Endothelial cell (in vitro differentiated cells): ENCODE measurements at regions not wholly inside any gene's neighbourhood (a gene's known extent, or its start where the extent isn't known, plus 50 kb on each side); places are given as distances from the start of the nearest gene placed in this dataset.

Source experiments
- DNase-seq: peaks from one replicate; pipeline ENCODE4 v3.0.0; 2021; ENCODE audit warnings: low spot score
- H3K27ac Mint-ChIP-seq: one replicate; pipeline ENCODE4 v1.8.0; 2021; ENCODE audit warnings: mixed read lengths, inconsistent platforms; ENCODE audit not compliant: unreplicated experiment
- H3K27me3 Mint-ChIP-seq: one replicate; pipeline ENCODE4 v1.8.0; 2021; ENCODE audit warnings: mild to moderate bottlenecking, moderate library complexity, mixed read lengths, inconsistent platforms; ENCODE audit not compliant: unreplicated experiment
- H3K36me3 Mint-ChIP-seq: one replicate; pipeline ENCODE4 v1.8.0; 2021; ENCODE audit warnings: mild to moderate bottlenecking, low read depth, mixed read lengths, inconsistent platforms; ENCODE audit not compliant: unreplicated experiment
- H3K4me1 Mint-ChIP-seq: one replicate; pipeline ENCODE4 v1.8.0; 2021; ENCODE audit warnings: mild to moderate bottlenecking, mixed read lengths, inconsistent platforms; ENCODE audit not compliant: unreplicated experiment
- H3K4me3 Mint-ChIP-seq: one replicate; pipeline ENCODE4 v1.8.0; 2021; ENCODE audit warnings: mild to moderate bottlenecking, mixed read lengths, inconsistent platforms; ENCODE audit not compliant: unreplicated experiment
- H3K9me3 Mint-ChIP-seq: one replicate; pipeline ENCODE4 v1.8.0; 2021; ENCODE audit warnings: mixed read lengths, inconsistent platforms; ENCODE audit not compliant: unreplicated experiment
- CTCF ChIP-seq: fragments of 200-600 bp; sonication (generic); IDR thresholded peaks from one replicate; pipeline ENCODE4 v1.5.0; 2021; ENCODE audit warnings: antibody characterized with exemption; ENCODE audit not compliant: unreplicated experiment

- Mint-ChIP-seq H3K9me3 (no peaks in the 10 kb centered on the region), H3K27ac (no peak overlapping the region), H3K4me3 (no peak overlapping the region), H3K36me3 (no peaks in the 10 kb centered on the region), H3K4me1 (no peaks in the 10 kb centered on the region), H3K27me3 (no peaks in the 10 kb centered on the region)
- DNase-seq = no peak
- no peak for TF ChIP-seq CTCF
Observed at GRCh38 chr14:27916326-27916725, 850.3 kb upstream of the FOXG1 start.

- no peak for DNase-seq
- H3K27me3 Mint-ChIP-seq = no peaks in the 10 kb centered on the region
- H3K36me3 Mint-ChIP-seq = no peaks in the 10 kb centered on the region
- no peaks in the 10 kb centered on the region for H3K9me3 Mint-ChIP-seq
- no peaks in the 10 kb centered on the region for H3K4me1 Mint-ChIP-seq
- no peak overlapping the region for H3K4me3 Mint-ChIP-seq
- no peak overlapping the region for H3K27ac Mint-ChIP-seq
- TF ChIP-seq CTCF = no peak
Observed at GRCh38 chr14:27917896-27918295, 848.7 kb upstream of the FOXG1 start.

- H3K36me3 Mint-ChIP-seq = no peaks in the 10 kb centered on the region
- H3K4me1 Mint-ChIP-seq = no peaks in the 10 kb centered on the region
- H3K27ac Mint-ChIP-seq = no peak overlapping the region
- no peaks in the 10 kb centered on the region for H3K9me3 Mint-ChIP-seq
- TF ChIP-seq CTCF = no peak
- H3K27me3 Mint-ChIP-seq = peaks cover 2% of the 10 kb centered on the region
- no peak for DNase-seq
- H3K4me3 Mint-ChIP-seq = no peak overlapping the region
Observed at GRCh38 chr14:27927519-27927918, 839.1 kb upstream of the FOXG1 start.

GRCh38 chr14:27929797-27930347 is 836.7 kb upstream of the FOXG1 start:
- Mint-ChIP-seq H3K27me3 (peaks cover 2% of the 10 kb centered on the region), H3K9me3 (no peaks in the 10 kb centered on the region), H3K36me3 (no peaks in the 10 kb centered on the region), H3K4me1 (no peaks in the 10 kb centered on the region), H3K4me3 (no peak overlapping the region), H3K27ac (no peak overlapping the region)
- DNase-seq = no peak
- no peak for TF ChIP-seq CTCF

GRCh38 chr14:27938392-27938791 is 828.2 kb upstream of the FOXG1 start:
- DNase-seq = no peak
- no peaks in the 10 kb centered on the region for H3K4me1 Mint-ChIP-seq
- H3K27me3 Mint-ChIP-seq = no peaks in the 10 kb centered on the region
- H3K4me3 Mint-ChIP-seq = no peak overlapping the region
- no peak for TF ChIP-seq CTCF
- no peaks in the 10 kb centered on the region for H3K36me3 Mint-ChIP-seq
- H3K9me3 Mint-ChIP-seq = no peaks in the 10 kb centered on the region
- no peak overlapping the region for H3K27ac Mint-ChIP-seq
